Stomach (tissue), 4 donors: ENCODE measurements at regions not wholly inside any gene's neighbourhood (a gene's known extent, or its start where the extent isn't known, plus 50 kb on each side); places are given as distances from the start of the nearest gene placed in this dataset.

Experiments
- POLR2A ChIP-seq, 4 donors: fragments of 450-650 bp; IDR thresholded peaks; one replicate each; pipeline ENCODE4 v1.6.1; 2016; ENCODE audit warnings: antibody characterized with exemption in 4 of 4, control low read depth in 2 of 4, mild to moderate bottlenecking in 1 of 4, moderate library complexity in 1 of 4
- POLR2AphosphoS5 ChIP-seq, 3 donors: sonication (generic); formaldehyde crosslinking; IDR thresholded peaks; one replicate each; pipeline ENCODE4 v1.6.1; 2016; ENCODE audit warnings: antibody characterized with exemption in 3 of 3
- TF ChIP-seq, protein P1 (sequence below), 7 experiments: fragments of 450-650 bp in 4 of 7; fragments of 200-600 bp in 3 of 7; sonication (generic) in 3 of 7; IDR thresholded peaks; one replicate each; pipeline ENCODE4 v1.5.1; 2016 to 2019; ENCODE audit warnings: antibody characterized with exemption in 7 of 7, control low read depth in 2 of 7, mild to moderate bottlenecking in 1 of 7

DNA sequence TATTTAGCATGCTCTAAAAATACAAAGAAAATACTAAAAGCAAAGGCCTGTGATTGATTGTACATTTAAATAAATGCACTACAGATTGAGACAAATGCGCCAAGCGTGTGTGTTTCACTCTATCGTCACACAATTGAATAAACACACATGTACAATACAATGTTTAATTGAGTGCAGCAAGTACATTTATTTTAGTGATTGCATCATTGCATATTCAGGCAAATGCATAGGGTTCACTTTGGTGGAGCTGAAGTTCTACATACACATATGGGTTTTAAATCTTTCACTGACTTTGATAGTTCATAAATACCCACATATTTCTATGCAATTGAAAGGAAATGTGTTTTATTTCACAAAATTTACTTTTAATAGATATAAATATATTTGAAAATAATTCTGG is 750.6 kb upstream of the MMS22L start:
- TF ChIP-seq, protein P1, sequence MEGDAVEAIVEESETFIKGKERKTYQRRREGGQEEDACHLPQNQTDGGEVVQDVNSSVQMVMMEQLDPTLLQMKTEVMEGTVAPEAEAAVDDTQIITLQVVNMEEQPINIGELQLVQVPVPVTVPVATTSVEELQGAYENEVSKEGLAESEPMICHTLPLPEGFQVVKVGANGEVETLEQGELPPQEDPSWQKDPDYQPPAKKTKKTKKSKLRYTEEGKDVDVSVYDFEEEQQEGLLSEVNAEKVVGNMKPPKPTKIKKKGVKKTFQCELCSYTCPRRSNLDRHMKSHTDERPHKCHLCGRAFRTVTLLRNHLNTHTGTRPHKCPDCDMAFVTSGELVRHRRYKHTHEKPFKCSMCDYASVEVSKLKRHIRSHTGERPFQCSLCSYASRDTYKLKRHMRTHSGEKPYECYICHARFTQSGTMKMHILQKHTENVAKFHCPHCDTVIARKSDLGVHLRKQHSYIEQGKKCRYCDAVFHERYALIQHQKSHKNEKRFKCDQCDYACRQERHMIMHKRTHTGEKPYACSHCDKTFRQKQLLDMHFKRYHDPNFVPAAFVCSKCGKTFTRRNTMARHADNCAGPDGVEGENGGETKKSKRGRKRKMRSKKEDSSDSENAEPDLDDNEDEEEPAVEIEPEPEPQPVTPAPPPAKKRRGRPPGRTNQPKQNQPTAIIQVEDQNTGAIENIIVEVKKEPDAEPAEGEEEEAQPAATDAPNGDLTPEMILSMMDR (IDR thresholded peaks at IDR 0.05): no peak
- TF ChIP-seq POLR2A (IDR thresholded peaks at IDR 0.05) (no peak), POLR2AphosphoS5 (IDR thresholded peaks at IDR 0.05) (no peak)
